ENCODE measurements at regions not wholly inside any gene's neighbourhood (a gene's known extent, or its start where the extent isn't known, plus 50 kb on each side); places are given as distances from the start of the nearest gene placed in this dataset.
"Not testable (repeated sequence)": the region's sequence is repeated elsewhere in the genome, so short reads cannot be mapped to it uniquely, and the experiment has no call there.

DNA sequence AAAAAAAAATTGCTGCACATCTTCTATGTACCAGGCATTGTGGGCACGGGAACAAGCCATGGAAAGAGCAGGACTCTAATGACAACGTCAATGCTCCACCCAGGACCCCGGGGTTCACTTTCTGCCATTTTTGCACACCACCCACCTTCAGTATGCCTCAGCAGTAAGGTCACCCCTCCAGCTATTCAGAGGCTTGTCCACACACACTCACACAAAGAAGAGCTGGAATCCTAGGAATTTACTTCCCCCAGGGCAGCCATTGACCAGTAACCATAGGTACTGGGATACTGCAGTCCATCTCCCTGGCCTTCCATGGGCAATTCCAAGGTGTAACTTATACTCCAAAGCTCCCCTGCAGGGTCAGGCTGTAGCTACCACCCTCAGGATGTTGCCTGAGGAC lies 170.8 kb downstream of the SUCLG1 start:
- no peak for DNase-seq (ENCODE audit: low read depth)

DNA sequence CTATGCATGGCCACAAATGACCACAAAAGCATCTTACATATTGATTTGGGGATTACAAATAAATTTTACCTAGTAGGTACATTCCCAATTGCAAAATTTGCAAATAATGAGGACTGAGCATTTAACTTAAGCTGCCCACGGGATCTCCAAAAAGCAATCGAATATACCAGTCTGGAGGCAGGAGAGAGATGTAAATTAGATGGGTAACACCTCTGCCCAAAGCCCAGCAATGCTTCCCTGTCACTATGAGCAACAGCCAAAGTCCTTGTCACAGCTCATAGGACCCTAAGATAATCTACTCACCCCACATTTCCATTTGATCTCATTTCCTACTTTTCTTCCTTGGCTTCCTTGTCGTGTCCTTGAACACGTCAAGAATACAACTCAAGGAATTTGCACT lies 172.2 kb downstream of the SUCLG1 start:
- DNase-seq (ENCODE audit: low read depth) = no peak

DNA sequence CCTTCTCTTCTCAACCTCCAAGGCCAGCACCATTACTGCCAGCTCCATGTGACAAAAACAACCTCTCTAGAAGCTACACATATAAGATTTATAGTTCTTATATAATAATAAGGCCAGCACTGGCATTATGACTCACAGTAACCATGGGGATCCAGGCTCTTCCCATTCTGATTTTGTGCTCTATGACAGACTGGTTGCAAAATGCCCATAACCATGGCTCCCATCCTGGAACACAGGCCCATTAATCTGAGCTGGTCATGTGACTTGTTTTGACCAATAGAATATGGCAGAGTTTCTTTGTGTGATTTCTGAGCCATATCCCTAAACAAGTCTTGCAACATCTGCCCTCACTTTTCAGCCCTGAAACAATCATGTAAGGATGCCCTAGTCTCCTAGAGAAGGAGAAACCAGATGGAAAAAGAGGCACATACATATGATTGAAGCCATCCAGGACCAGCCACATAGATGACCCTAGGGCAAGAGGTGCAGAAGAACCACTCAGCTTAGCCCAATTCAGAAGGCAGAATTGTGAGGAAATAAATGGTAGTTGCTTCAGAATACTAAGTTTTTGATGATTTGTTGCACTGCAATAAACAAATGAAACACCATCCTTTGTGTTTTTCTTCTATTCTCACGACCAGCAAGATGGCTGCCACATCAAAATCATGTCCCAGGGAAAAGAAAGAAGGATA lies 173.9 kb downstream of the SUCLG1 start:
- no peak for DNase-seq (ENCODE audit: low read depth)

DNA sequence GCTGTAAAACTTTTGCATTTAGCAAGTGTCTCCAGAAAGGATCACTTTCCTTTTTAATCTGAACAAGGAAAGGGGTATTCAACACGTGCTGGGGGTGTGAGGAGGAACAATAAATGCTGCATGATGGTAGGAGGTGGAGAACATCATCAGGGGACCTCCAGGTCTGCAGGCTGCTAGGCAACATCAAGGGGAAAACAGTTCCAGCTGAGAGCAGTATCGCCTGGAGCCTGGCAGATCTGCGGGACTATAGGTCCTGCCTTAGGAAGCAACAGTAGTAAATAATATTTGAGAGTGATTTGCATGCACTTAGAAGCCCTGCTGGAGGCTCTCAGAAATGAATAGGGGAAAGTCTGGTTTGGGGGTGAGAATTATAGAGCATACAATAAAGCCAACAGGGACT lies 175.6 kb downstream of the SUCLG1 start:
- DNase-seq (ENCODE audit: low read depth) = no peak

DNA sequence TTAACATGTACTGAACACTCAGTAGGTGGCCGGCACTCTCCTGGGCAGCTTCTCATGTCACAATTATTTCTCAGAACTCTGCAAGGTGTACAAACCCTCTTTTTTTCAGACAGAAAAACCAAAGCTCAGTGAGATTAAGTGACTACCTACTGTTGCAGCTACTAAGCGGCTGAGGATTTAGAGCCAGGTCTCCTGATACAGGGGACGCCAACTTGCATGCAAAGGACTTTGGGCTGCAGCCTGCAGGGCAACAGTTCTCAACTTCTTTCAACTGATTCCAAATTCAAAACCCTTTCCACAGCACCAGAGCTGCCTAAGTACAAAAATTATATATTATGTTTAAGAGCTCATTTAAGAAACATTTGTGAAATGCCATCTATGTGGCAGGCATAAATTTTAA lies 177.6 kb downstream of the SUCLG1 start:
- DNase-seq (ENCODE audit: low read depth) = no peak

GRCh38 chr2:84280873-84281272 lies 178.2 kb downstream of the SUCLG1 start:
- DNase-seq (ENCODE audit: low read depth) = no peak

- DNase-seq (ENCODE audit: low read depth) = no peak
Observed at GRCh38 chr2:84278386-84278785, 180.7 kb downstream of the SUCLG1 start.

DNA sequence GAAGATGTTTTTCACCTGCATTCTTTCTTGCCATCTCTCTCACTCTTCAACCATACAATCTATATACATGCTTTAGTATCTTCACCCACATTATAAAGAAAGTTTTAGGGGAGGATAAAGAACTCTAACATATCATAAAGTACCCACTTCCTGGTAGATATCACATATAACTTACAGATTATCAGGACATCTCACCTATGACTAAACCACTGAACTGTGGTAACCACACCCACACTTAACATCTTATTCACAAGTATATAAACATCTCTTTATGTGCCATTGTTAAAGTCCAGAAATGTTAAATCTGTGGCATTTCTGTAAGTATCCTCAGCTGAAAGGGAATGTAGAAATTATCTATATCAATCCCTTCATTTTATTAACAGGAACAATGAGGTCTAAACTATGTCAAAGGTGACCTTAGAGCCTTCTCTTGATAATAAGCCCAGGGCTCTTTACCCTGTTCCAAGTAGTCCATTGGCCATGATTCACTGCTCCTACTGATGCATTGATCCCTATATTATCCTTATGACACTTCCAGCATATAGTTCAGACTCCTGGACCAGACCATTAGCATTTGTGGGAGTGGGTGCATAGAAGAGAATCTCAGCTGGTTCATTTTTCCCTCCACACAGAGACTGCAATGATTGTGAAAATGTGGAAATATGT lies 182.4 kb downstream of the SUCLG1 start:
- no peak for DNase-seq (ENCODE audit: low read depth)

GRCh38 chr2:84273406-84273805 lies 185.7 kb downstream of the SUCLG1 start:
- no peak for DNase-seq (ENCODE audit: low read depth)

- DNase-seq (ENCODE audit: low read depth) = no peak
Observed at GRCh38 chr2:84271977-84272376, 187.1 kb downstream of the SUCLG1 start.

GRCh38 chr2:84257831-84258230 lies 201.2 kb downstream of the SUCLG1 start:
- no peak for DNase-seq (ENCODE audit: low read depth)

GRCh38 chr2:84251651-84252302 lies 207.3 kb downstream of the SUCLG1 start:
- no peak for DNase-seq (ENCODE audit: low read depth)

DNA sequence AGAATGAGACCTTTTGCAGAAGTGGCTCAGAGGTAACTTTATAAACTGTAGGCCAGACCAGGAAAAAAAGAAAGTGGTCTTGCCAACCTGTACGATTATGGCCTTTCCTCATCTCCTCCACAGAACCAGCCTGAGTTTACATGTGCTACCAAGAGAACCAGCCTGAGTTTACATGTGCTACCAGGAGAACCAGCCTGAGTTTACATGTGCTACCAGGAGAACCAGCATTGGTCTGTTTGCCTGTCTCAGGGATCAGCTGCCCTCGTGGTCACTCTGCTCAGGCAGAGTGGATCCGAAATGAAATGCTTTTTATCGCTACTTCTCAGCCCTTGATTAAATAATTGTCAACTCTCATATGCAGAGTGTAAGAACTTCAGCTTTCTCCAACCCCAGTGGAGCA lies 209.9 kb downstream of the SUCLG1 start:
- no peak for DNase-seq (ENCODE audit: low read depth)

- no peak for DNase-seq (ENCODE audit: low read depth)
Observed at GRCh38 chr2:84247532-84247931, 211.5 kb downstream of the SUCLG1 start.

GRCh38 chr2:84243788-84244733 lies 215.0 kb downstream of the SUCLG1 start:
- no peak for DNase-seq (ENCODE audit: low read depth)

DNA sequence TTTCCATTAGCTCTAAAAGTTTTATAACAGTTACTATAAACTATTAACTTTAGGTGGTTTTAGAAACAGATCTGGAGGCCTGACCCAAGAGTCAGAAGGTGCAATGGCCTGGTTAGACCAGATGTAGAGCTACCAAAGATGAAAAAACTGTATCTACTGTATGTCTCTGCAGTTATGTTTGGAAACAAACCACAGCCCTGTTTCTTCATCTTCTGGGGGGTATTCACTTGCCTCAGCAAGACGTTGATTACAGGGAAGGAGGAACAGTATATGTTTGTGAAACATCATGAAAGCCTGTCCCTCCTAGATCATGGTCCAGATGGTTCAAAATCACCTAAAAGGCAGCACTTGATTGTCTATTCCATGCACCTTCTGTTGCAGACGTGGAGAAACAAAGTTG lies 220.2 kb downstream of the SUCLG1 start:
- no peak for DNase-seq (ENCODE audit: low read depth)

DNA sequence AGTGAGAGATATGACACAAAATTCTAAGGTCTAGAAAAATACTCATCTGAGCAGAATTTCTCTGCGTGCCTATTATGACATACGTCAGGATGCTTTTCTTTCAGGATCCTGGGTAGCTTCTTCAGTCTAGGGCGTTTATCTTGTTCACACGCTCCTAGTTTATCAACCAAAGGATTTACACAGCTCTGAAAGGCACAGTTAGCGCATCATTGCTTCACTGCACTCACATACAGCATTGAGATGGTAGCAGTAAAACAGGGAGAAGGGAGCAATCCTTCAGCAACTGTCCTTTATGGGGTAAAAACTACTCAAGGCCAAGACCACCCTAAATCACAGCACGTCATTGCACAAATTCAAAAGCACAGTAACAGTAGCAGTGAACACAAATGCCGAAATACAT lies 222.8 kb downstream of the SUCLG1 start:
- DNase-seq (ENCODE audit: low read depth) = no peak

DNA sequence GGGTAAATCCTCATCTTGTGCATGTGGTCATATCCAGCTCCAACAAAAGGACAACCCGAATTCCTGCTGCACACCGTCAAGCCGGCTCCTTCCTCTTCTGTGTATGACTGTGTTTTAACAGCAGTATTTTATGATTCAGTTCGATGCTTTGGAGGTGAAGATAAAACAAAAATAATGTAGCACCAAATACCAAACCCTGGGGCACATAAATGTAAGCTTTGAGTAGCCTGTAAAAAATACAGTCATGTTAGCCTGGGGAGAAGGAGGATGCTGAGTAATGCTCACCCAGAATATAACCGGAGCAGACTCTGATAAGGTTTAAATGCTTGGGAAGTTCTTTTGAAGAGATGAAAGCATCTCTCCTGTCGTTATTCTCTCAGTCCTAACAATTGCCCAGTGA lies 225.0 kb downstream of the SUCLG1 start:
- DNase-seq (ENCODE audit: low read depth) = no peak

DNA sequence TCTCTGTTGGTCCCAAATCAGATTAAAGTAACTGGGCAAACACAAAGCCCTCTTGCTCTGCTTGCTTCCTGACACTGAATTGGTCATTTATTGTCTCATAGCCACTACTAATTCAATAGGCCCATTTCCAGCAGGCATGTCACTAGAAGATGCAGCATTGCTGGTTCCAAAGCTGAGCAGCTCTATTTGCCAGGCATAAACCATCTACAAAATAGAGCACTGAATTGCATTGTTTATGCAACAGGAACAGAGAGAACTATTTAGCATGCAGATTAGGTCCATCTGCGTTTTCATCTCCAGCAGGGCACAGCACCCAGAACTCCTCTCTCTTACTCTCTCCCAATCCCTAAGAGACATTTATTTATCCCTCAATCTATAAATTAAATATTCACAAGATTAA lies 227.6 kb downstream of the SUCLG1 start:
- no peak for DNase-seq (ENCODE audit: low read depth)

GRCh38 chr2:84224121-84224520 lies 235.0 kb downstream of the SUCLG1 start:
- DNase-seq (ENCODE audit: low read depth) = no peak

DNA sequence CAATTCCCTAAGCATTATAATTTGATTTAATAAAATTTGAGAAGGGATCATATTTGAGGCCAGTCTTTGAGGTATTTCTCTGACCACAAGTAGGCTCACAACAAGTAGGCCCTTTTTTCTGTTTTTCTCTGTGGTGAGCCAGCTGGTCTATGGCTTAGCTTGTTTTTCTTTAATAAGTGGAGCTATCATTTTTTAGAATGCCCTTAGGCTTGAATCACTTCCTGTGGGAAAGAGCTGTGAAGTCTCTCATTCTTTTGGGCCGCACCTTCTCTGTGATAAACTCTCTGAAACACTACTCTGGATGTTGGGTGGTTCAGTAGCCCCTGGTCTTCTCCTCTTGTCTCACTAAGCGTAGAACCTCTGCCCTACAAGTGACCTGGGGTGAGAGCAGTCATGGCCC lies 235.9 kb downstream of the SUCLG1 start:
- no peak for DNase-seq (ENCODE audit: low read depth)

DNA sequence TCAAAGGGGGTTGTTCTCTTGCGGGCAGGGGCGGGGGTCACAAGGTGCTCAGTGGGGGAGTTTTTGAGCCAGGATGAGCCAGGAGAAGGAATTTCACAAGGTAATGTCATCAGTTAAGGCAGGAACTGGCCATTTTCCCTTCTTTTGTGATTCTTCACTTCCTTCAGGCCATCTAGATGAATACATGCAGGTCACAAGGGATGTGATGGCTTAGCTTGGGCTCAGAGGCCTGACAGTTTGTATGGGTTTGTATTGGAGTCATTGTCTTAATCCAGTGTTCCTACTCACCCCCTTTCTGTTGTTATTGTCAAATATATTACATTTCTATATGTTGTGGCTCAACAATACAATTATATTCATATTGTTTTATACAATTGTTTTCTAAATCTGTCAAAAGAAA lies 238.0 kb downstream of the SUCLG1 start:
- not testable (repeated sequence) for DNase-seq (ENCODE audit: low read depth)
